ENCODE measurements at regions not wholly inside any gene's neighbourhood (a gene's known extent, or its start where the extent isn't known, plus 50 kb on each side); places are given as distances from the start of the nearest gene placed in this dataset.

DNA sequence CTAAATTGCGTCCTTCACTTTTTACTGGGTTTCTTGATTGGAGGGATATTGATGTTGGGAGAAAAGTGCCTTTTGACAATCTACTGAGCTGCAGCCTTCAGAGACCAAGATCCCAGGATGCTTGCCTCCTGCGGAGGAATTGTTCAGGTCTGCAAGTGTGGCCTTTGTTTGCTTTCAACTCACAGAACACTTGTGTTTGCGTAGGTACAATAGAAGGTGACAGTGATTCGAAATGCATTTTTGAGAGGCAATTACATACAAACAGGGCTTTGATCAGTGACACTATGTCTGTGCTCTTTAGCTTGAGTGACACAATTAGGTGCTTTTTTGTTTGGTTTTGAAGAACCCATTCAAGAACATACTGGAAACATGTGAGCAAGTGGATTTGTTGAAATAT, 600.6 kb downstream of the QKI start:
- Histone ChIP-seq H3K36me3 (no peaks in the 10 kb centered on the region), H3K4me1 (no peaks in the 10 kb centered on the region), H3K9me3 (no peaks in the 10 kb centered on the region), H3K27me3 (no peaks in the 10 kb centered on the region), H3K4me3 (no peak overlapping the region), H3K27ac (no peak overlapping the region)
- intact Hi-C loops (cut with DNase I) = no loop called here
- DNase-seq (no peak), ATAC-seq (no peak)
- TF ChIP-seq, protein P1, sequence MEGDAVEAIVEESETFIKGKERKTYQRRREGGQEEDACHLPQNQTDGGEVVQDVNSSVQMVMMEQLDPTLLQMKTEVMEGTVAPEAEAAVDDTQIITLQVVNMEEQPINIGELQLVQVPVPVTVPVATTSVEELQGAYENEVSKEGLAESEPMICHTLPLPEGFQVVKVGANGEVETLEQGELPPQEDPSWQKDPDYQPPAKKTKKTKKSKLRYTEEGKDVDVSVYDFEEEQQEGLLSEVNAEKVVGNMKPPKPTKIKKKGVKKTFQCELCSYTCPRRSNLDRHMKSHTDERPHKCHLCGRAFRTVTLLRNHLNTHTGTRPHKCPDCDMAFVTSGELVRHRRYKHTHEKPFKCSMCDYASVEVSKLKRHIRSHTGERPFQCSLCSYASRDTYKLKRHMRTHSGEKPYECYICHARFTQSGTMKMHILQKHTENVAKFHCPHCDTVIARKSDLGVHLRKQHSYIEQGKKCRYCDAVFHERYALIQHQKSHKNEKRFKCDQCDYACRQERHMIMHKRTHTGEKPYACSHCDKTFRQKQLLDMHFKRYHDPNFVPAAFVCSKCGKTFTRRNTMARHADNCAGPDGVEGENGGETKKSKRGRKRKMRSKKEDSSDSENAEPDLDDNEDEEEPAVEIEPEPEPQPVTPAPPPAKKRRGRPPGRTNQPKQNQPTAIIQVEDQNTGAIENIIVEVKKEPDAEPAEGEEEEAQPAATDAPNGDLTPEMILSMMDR (IDR thresholded peaks at IDR 0.05) = no peak

DNA sequence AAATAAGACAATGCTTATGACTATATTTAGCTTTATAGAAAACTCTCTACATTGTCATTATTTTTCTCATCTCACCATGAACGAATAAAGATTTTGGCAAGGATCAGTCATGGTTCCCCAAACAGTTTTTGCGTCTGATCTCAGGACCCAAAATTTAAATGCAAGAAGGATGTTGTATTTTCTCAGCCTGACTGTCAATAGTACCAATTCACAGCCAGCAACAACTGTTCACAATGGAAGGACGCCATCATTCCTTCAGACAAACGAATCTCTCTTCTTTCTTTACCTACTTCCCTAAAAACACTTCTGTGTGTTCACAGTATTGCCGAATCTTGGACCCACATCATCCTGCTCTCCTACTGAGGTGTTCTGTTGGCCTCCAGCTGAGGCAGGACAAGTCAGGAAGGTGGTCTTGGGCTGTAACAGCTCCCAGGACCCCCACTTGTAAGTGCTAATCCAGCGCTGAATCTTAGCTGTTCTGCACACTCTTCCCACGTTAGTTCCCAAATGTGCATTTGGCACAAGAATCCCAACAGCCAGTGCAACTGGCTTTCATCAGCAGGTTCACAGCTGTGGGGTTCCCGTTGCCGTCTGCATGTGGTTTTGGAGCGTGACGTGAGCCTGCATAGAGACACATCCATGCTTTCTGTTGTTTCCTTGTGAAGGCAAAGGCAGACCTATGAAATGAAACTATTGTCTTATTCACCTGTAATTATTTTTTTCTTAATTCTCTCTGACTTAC, 600.0 kb downstream of the QKI start:
- H3K4me3 ChIP-seq = no peak overlapping the region
- H3K27me3 ChIP-seq = no peaks in the 10 kb centered on the region
- DNase-seq (no peak), ATAC-seq (no peak)
- TF ChIP-seq, protein P1 (IDR thresholded peaks at IDR 0.05) = no peak
- intact Hi-C loops (cut with DNase I) = no loop called here
- no peaks in the 10 kb centered on the region for H3K4me1 ChIP-seq
- H3K27ac ChIP-seq = no peak overlapping the region
- no peaks in the 10 kb centered on the region for H3K9me3 ChIP-seq
- no peaks in the 10 kb centered on the region for H3K36me3 ChIP-seq

DNA sequence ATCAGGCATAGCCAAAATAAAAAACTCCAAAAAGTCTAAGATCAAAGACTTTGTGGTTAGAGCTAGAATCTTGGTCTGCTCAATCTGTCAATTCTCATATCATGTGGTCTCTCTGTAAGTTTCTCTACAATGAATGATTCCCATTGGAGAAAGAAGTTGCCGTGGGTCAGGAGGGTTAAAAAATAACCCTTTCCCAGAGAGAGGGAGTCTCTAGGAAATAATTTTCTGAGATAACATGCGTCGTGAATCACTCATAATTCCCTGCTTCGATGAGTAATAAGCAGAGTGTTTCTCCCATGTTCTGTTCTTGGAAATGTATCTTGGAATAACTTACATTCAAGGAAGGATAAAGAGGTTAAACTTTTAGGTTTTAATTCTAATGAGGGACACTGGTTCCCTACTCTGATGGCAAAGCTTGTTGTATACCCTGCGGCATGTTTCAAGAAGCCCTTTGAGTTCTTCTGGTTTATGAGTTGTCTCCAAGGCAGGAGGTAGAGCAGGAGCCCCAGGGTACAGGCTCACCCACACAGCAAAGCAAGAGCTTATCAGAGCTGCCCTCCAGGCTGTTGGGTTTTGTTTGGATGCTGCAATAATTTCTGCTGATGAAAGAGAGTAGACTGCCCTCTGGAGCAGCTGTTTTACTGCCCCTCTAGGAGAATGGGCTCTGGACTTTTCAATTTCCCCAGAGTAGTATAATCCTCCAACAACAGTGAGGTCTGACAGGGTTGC, 599.1 kb downstream of the QKI start:
- Histone ChIP-seq H3K9me3 (no peaks in the 10 kb centered on the region), H3K4me1 (no peaks in the 10 kb centered on the region), H3K27me3 (no peaks in the 10 kb centered on the region), H3K27ac (no peak overlapping the region), H3K4me3 (no peak overlapping the region), H3K36me3 (no peaks in the 10 kb centered on the region)
- TF ChIP-seq, protein P1 (IDR thresholded peaks at IDR 0.05) = no peak
- no peak for ATAC-seq
- no peak for DNase-seq
- intact Hi-C loops (cut with DNase I) = no loop called here

DNA sequence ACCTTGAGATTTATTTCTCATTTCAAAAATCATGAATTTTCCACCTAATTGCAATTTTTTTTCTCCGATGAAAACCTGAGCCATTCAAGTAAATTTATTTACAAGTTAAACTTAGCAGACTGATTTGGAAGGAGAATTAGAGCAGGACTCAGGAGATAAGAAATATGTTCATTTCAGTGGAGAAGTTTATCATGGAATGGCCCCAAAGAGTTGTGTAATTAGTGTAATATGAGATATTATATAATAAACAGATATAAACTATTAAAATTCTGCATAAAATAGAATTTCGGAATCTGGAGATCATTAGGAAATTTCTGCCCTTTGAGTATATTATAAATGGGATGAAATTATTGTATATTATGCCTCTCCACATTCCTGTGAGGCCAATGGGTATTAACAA, 596.8 kb downstream of the QKI start:
- H3K27me3 ChIP-seq = no peaks in the 10 kb centered on the region
- DNase-seq (no peak), ATAC-seq (no peak)
- H3K27ac ChIP-seq = no peak overlapping the region
- no peaks in the 10 kb centered on the region for H3K4me1 ChIP-seq
- intact Hi-C loops (cut with DNase I) = no loop called here
- H3K4me3 ChIP-seq = no peak overlapping the region
- H3K36me3 ChIP-seq = no peaks in the 10 kb centered on the region
- no peaks in the 10 kb centered on the region for H3K9me3 ChIP-seq
- TF ChIP-seq, protein P1 (IDR thresholded peaks at IDR 0.05) = no peak

DNA sequence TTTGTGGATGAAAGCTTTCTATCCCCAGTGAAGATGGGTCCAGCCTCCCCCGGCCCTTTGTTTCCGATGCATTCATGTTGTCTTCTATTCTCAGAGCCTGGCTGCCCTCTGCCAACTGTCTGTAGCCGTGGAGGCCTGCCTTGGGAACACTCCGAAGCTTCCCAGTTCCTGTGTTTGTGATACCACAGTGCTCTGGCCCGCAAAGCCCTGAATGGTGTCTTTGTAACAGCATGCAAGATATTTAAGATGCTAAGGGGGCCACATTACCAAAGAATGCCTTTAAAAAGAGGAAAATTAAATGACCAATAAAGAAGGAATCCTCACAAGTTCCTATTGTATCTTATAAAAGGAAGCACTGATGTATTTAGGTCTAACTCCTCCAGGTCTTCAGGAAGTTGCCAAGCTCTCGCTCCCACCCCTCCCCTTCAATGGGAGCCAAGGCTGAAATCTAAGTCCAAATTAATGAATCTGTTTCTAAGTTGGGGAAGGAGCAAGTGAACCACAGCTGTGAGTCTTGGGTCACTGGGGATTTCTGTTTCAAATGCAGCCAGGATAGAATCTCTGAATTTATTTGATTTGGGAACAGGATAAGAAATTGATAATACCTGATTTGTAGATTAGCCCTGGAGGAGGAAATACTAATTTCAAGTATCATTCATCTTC, 596.1 kb downstream of the QKI start:
- Histone ChIP-seq H3K4me3 (no peak overlapping the region), H3K4me1 (no peaks in the 10 kb centered on the region), H3K36me3 (no peaks in the 10 kb centered on the region), H3K27me3 (no peaks in the 10 kb centered on the region), H3K9me3 (no peaks in the 10 kb centered on the region), H3K27ac (no peak overlapping the region)
- intact Hi-C loops (cut with DNase I) = no loop called here
- DNase-seq (no peak), ATAC-seq (no peak)
- TF ChIP-seq, protein P1 (IDR thresholded peaks at IDR 0.05) = no peak
